ENCODE measurements at regions not wholly inside any gene's neighbourhood (a gene's known extent, or its start where the extent isn't known, plus 50 kb on each side); places are given as distances from the start of the nearest gene placed in this dataset.

GRCh38 chr6:139442188-139442671, 67.8 kb upstream of the CITED2 start:
- in situ Hi-C loops (cut with MboI), result no loop called here
- ChIA-PET POLR2A (interaction anchor here (0.5 to 1.3 kb wide), 7 partner anchors 9 to 435 kb away, joined by 3 to 6 read pairs (median 3); partner anchors contain the start of gene CITED2), CTCF (ENCODE audit: low intra/inter-chr PET ratio) (no interaction called here)
- peak overlapping the region; percentile 96 for H2AFZ ChIP-seq (ENCODE audit: low read depth, low read length)
- ATAC-seq (no peak), FAIRE-seq (no peak), DNase-seq (ENCODE audit: extremely low read depth in 1 of 4, low spot score in 3 of 4) (no peak)
- H3K9me3 ChIP-seq (replicated peaks; ENCODE audit: control insufficient read depth, insufficient read depth, low read depth, low read length), result no peaks in the 10 kb centered on the region
- no peaks in the 10 kb centered on the region; the same call in 2 of the 3 replicates for H3K36me3 ChIP-seq (ENCODE audit: control insufficient read depth, insufficient read depth, low read length)
- H3K27ac ChIP-seq (ENCODE audit: extremely low read depth, low read depth, low read length), result peak overlapping the region; percentile 60
- no peak overlapping the region for H3K4me3 ChIP-seq
- no peaks in the 10 kb centered on the region for H3K27me3 ChIP-seq (ENCODE audit: control insufficient read depth in 2 of 2, insufficient read depth in 2 of 2, low read length in 2 of 2)
- H3K4me1 ChIP-seq (replicated peaks in 1 of 2; ENCODE audit: control insufficient read depth in 2 of 2, insufficient read depth in 2 of 2, low read length in 2 of 2), result peaks cover 18 to 57% of the 10 kb centered on the region in 2 experiments
- H3K9me1 ChIP-seq (ENCODE audit: control insufficient read depth, insufficient read depth, low read length), result no peaks in the 10 kb centered on the region
- BruUV-seq (replicated peaks), result no TSS peak
- H3K9ac ChIP-seq (ENCODE audit: insufficient read depth in 1 of 2, low read depth in 2 of 2, low read length in 2 of 2), result peak overlapping the region; percentile 58 to 69; a peak in 3 of 4 replicates
- intact Hi-C loops (cut with micrococcal nuclease), result no loop called here
- H3K79me2 ChIP-seq (ENCODE audit: control insufficient read depth, insufficient read depth, low read length), result no peaks in the 10 kb centered on the region
- no peaks in the 10 kb centered on the region for H4K20me1 ChIP-seq (replicated peaks; ENCODE audit: control insufficient read depth, insufficient read depth, low read length)
- H3K4me2 ChIP-seq (ENCODE audit: insufficient read depth, low read length), result peak overlapping the region; percentile 47
- 3% methylated on average over 4 of the region's 4 CpGs for WGBS (ENCODE audit: insufficient coverage, low coverage, missing lambda C conversion rate)
- TF ChIP-seq RBM25 (IDR thresholded peaks at IDR 0.05; ENCODE audit: low read depth, low read length, severe bottlenecking) (no peak), RBM39 (optimal IDR thresholded peaks at IDR 0.05; ENCODE audit: low read depth, low read length) (no peak), TAF9B (IDR thresholded peaks at IDR 0.05; ENCODE audit: partially characterized antibody) (no peak), ZNF239 (CRISPR knock-in tag; IDR thresholded peaks at IDR 0.05) (peak; percentile 30; the same call in 1 of the 2 replicates), DMBX1 (CRISPR knock-in tag; IDR thresholded peaks at IDR 0.05; ENCODE audit: borderline replicate concordance) (peak; percentile 80), IRF2 (CRISPR knock-in tag; IDR thresholded peaks at IDR 0.05) (no peak), ZNF644 (tag; IDR thresholded peaks at IDR 0.05; ENCODE audit: low read depth) (0 out of 2 replicates have a peak, but pooled peaks have one; percentile 48), ZNF41 (CRISPR knock-in tag; conservative IDR thresholded peaks at IDR 0.05) (peak; percentile 40; the same call in 1 of the 2 replicates), NCOA4 (IDR thresholded peaks at IDR 0.05; ENCODE audit: partially characterized antibody) (no peak), HDGF (IDR thresholded peaks at IDR 0.05) (0 out of 2 replicates have a peak, but pooled peaks have one; percentile 20), MAZ (CRISPR knock-in tag; conservative IDR thresholded peaks at IDR 0.05 in 1 of 2, IDR thresholded peaks at IDR 0.05 in 1 of 2) (0 out of 4 replicates have a peak, but pooled peaks of 1 of the 2 experiments have one; percentile 30), NONO (IDR thresholded peaks at IDR 0.05; ENCODE audit: low read depth in 2 of 2, low read length in 1 of 2) (no peak), E2F3 (CRISPR knock-in tag; IDR thresholded peaks at IDR 0.05) (0 out of 2 replicates have a peak, but pooled peaks have one; percentile 45), ELF4 (CRISPR knock-in tag; IDR thresholded peaks at IDR 0.05) (0 out of 2 replicates have a peak, but pooled peaks have one; percentile 10), PRMT5 (CRISPR knock-in tag; IDR thresholded peaks at IDR 0.05) (no peak), FOXA3 (CRISPR knock-in tag; conservative IDR thresholded peaks at IDR 0.05 in 1 of 2, IDR thresholded peaks at IDR 0.05 in 1 of 2) (peak in 1 of 2 experiments; percentile 15; a peak in 1 of 4 replicates), ZNF75A (CRISPR knock-in tag; IDR thresholded peaks at IDR 0.05) (0 out of 2 replicates have a peak, but pooled peaks have one; percentile 21), ZNF311 (CRISPR knock-in tag; IDR thresholded peaks at IDR 0.05) (0 out of 2 replicates have a peak, but pooled peaks have one; percentile 44), SNAPC5 (CRISPR knock-in tag; IDR thresholded peaks at IDR 0.05) (no peak), ZBTB17 (CRISPR knock-in tag; IDR thresholded peaks at IDR 0.05) (peak; percentile 56; the same call in 1 of the 2 replicates), L3MBTL2 (IDR thresholded peaks at IDR 0.05) (peak; percentile 61), ZNF232 (CRISPR knock-in tag; IDR thresholded peaks at IDR 0.05) (no peak), ZNF639 (CRISPR knock-in tag; conservative IDR thresholded peaks at IDR 0.05 in 1 of 2, IDR thresholded peaks at IDR 0.05 in 1 of 2) (0 out of 4 replicates have a peak, but pooled peaks of 1 of the 2 experiments have one; percentile 49)

All from K562 (cell line).